ENCODE measurements at regions not wholly inside any gene's neighbourhood (a gene's known extent, or its start where the extent isn't known, plus 50 kb on each side); places are given as distances from the start of the nearest gene placed in this dataset.

DNA sequence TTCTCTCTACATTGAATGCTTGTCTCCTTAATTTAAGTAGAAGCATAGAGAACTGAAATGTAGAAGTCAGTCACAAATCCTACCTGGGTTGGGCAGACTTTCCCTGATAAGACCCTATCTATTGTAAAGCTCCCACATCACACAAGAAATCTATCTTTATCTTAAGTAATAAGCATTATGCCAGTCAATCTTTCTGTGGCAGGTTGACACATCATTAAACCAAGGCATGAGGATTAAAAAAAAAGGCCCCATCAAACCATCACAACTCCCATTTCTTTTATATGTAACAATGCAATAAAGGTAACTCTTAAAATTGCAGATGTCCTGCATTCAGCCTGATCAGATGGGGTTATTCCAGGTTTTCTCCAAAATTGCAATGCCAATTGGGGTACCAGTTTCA lies 311.8 kb downstream of the TOX3 start:
- Histone ChIP-seq H3K36me3 (ENCODE audit: control insufficient read depth in 4 of 4, insufficient read depth in 4 of 4, low read length in 4 of 4) (no peaks in the 10 kb centered on the region), H3K4me3 (no peak overlapping the region), H3K9ac (ENCODE audit: insufficient read depth in 1 of 2, low read length in 2 of 2) (no peak overlapping the region), H3K27ac (ENCODE audit: low read depth in 1 of 2, low read length in 1 of 2) (no peak overlapping the region), H3K4me1 (ENCODE audit: control insufficient read depth in 5 of 5, insufficient read depth in 5 of 5, low read length in 5 of 5) (no peaks in the 10 kb centered on the region), H3K27me3 (ENCODE audit: control insufficient read depth in 3 of 3, insufficient read depth in 3 of 3, low read length in 2 of 3) (no peaks in the 10 kb centered on the region), H3K9me3 (ENCODE audit: control insufficient read depth in 4 of 4, insufficient read depth in 3 of 4, low read length in 3 of 4) (no peaks in the 10 kb centered on the region)
- no peak for TF ChIP-seq CTCF (IDR thresholded peaks at IDR 0.05; ENCODE audit: control extremely low read depth, extremely low read depth)
- ATAC-seq (ENCODE audit: insufficient read depth, low FRiP score) (no peak), DNase-seq (no peak)

DNA sequence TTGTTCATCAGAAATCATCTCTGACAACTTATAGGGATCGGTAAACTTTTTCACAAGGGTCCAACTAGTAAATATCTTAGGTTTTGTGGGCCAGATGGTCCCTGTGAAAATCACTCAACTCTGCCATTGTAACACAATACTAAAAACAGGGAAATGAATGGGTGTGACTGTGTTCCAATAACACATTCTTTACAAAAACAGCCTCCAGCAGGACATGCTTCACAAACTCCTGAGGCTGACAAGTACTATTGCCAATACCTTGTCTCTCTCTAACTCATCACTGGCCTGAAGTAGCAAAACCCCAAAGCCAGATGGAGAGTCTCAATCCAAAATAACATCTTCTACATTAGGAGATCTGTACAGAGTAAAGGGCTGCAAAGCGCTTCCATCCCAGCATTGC lies 312.3 kb downstream of the TOX3 start:
- no peaks in the 10 kb centered on the region for H3K36me3 ChIP-seq (ENCODE audit: control insufficient read depth in 4 of 4, insufficient read depth in 4 of 4, low read length in 4 of 4)
- H3K27ac ChIP-seq (ENCODE audit: low read depth in 1 of 2, low read length in 1 of 2): no peak overlapping the region
- no peak overlapping the region for H3K4me3 ChIP-seq
- DNase-seq (peak in 1 of 3 donors; percentile 34), ATAC-seq (ENCODE audit: insufficient read depth, low FRiP score) (no peak)
- H3K27me3 ChIP-seq (ENCODE audit: control insufficient read depth in 3 of 3, insufficient read depth in 3 of 3, low read length in 2 of 3): no peaks in the 10 kb centered on the region
- H3K9me3 ChIP-seq (ENCODE audit: control insufficient read depth in 4 of 4, insufficient read depth in 3 of 4, low read length in 3 of 4): no peaks in the 10 kb centered on the region
- H3K9ac ChIP-seq (ENCODE audit: insufficient read depth in 1 of 2, low read length in 2 of 2): no peak overlapping the region
- 89 to 90% methylated on average over 2 of the region's 2 CpGs for WGBS, 2 donors
- no peak for TF ChIP-seq CTCF (IDR thresholded peaks at IDR 0.05; ENCODE audit: control extremely low read depth, extremely low read depth)
- no peaks in the 10 kb centered on the region for H3K4me1 ChIP-seq (ENCODE audit: control insufficient read depth in 5 of 5, insufficient read depth in 5 of 5, low read length in 5 of 5)

GRCh38 chr16:52229471-52229870 lies 317.5 kb downstream of the TOX3 start:
- 87% methylated on average over 3 of the region's 3 CpGs for WGBS, 2 donors
- H3K4me1 ChIP-seq (ENCODE audit: control insufficient read depth in 5 of 5, insufficient read depth in 5 of 5, low read length in 5 of 5): no peaks in the 10 kb centered on the region
- H3K27me3 ChIP-seq (ENCODE audit: control insufficient read depth in 3 of 3, insufficient read depth in 3 of 3, low read length in 2 of 3): no peaks in the 10 kb centered on the region
- TF ChIP-seq CTCF (IDR thresholded peaks at IDR 0.05; ENCODE audit: control extremely low read depth, extremely low read depth): no peak
- peaks cover 0 to under 1% (median 0%) of the 10 kb centered on the region in 4 donors for H3K9me3 ChIP-seq (ENCODE audit: control insufficient read depth in 4 of 4, insufficient read depth in 3 of 4, low read length in 3 of 4)
- H3K9ac ChIP-seq (ENCODE audit: insufficient read depth in 1 of 2, low read length in 2 of 2): no peak overlapping the region
- ATAC-seq (ENCODE audit: insufficient read depth, low FRiP score) (no peak), DNase-seq (no peak)
- no peak overlapping the region for H3K27ac ChIP-seq (ENCODE audit: low read depth in 1 of 2, low read length in 1 of 2)
- no peaks in the 10 kb centered on the region for H3K36me3 ChIP-seq (ENCODE audit: control insufficient read depth in 4 of 4, insufficient read depth in 4 of 4, low read length in 4 of 4)
- H3K4me3 ChIP-seq: no peak overlapping the region

DNA sequence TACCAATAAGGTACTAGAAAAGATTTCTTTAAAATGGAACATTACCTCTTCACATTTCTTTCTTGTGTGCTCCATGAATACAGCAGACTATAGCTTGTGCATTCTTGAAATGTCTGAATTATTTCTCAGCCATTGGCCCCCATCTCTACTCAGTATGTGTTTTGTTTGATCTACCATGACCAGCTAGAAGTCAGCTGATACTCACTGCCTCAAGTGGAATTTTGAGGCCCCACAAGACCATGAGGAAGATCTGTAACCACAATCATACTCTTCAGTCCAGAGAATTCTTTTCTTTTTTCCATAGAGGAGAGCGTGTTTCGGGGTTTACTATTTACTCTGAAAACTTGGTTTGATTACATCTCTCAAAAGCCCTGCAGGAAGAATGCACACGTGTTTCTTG lies 319.1 kb downstream of the TOX3 start:
- ATAC-seq (ENCODE audit: insufficient read depth, low FRiP score): no peak
- Histone ChIP-seq H3K9me3 (ENCODE audit: control insufficient read depth in 4 of 4, insufficient read depth in 3 of 4, low read length in 3 of 4) (peaks cover 0 to 4% (median 0%) of the 10 kb centered on the region in 4 donors), H3K27me3 (ENCODE audit: control insufficient read depth in 3 of 3, insufficient read depth in 3 of 3, low read length in 2 of 3) (no peaks in the 10 kb centered on the region), H3K36me3 (ENCODE audit: control insufficient read depth in 4 of 4, insufficient read depth in 4 of 4, low read length in 4 of 4) (no peaks in the 10 kb centered on the region), H3K27ac (ENCODE audit: low read depth in 1 of 2, low read length in 1 of 2) (no peak overlapping the region), H3K4me1 (ENCODE audit: control insufficient read depth in 5 of 5, insufficient read depth in 5 of 5, low read length in 5 of 5) (no peaks in the 10 kb centered on the region), H3K4me3 (no peak overlapping the region), H3K9ac (ENCODE audit: insufficient read depth in 1 of 2, low read length in 2 of 2) (no peak overlapping the region)
- no peak for DNase-seq
- no peak for TF ChIP-seq CTCF (IDR thresholded peaks at IDR 0.05; ENCODE audit: control extremely low read depth, extremely low read depth)
- 77 to 78% methylated on average over 3 of the region's 3 CpGs for WGBS, 2 donors

All from lung (tissue), 11 donors.